Suprapubic skin (tissue), 4 donors: ENCODE measurements at regions not wholly inside any gene's neighbourhood (a gene's known extent, or its start where the extent isn't known, plus 50 kb on each side); places are given as distances from the start of the nearest gene placed in this dataset.

Experiments
- CTCF ChIP-seq, 2 donors: fragments of 200-600 bp in 1 of 2; fragments of 450-650 bp in 1 of 2; sonication (generic) in 1 of 2; IDR thresholded peaks; one replicate each; pipeline ENCODE4 v1.5.1; 2016 to 2019; ENCODE audit warnings: antibody characterized with exemption in 2 of 2, mild to moderate bottlenecking in 1 of 2, moderate library complexity in 1 of 2
- EP300 ChIP-seq: sonication (generic); formaldehyde crosslinking; IDR thresholded peaks from one replicate; pipeline ENCODE4 v1.6.1; 2017; ENCODE audit warnings: antibody characterized with exemption
- POLR2A ChIP-seq, 2 donors: fragments of 450-650 bp; IDR thresholded peaks; one replicate each; pipeline ENCODE4 v1.6.1; 2017; ENCODE audit warnings: antibody characterized with exemption in 2 of 2, mild to moderate bottlenecking in 2 of 2, moderate library complexity in 2 of 2
- POLR2AphosphoS5 ChIP-seq, 3 donors: sonication (generic); formaldehyde crosslinking; IDR thresholded peaks; one replicate each; pipeline ENCODE4 v1.6.1; 2017; ENCODE audit warnings: antibody characterized with exemption in 3 of 3

DNA sequence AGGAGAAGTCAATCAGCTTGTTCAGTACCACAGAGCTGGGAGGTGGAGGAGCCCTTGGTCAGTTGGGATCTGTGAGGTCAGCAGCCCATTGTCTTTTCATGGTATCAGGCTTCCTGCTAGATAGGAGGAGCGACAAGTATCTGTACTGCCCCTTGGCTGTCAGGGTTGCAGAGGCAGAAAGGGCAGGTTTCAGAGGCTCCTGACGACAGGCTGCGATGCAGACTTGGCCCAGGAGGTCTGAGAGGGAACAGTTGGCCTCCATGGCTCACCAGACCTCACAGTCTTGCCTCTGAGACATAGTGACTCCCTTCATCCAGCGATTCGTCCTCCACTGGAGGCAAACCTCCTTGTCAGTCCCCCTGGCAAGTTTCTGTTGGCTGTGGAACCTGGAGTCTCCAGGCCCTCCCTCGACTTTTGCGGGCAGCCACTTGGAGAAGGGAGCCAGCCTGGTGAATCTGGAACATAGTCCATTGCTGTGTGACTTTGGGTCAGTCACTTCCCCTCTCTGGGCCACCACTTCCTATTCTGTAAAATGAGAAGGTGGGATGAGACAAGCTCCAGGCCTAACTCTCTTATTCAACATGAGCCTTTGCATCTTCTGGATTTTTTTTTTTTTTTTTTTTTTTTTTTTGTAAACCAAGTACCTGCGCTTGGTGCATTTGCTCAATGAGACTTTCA lies 177.9 kb upstream of the TLE3 start:
- TF ChIP-seq CTCF (IDR thresholded peaks at IDR 0.05), result no peak
- TF ChIP-seq EP300, result no peak
- TF ChIP-seq POLR2AphosphoS5 (IDR thresholded peaks at IDR 0.05), result no peak
- TF ChIP-seq POLR2A (IDR thresholded peaks at IDR 0.05), result no peak
